Fibroblast of peridontal ligament (primary cell): ENCODE measurements at regions not wholly inside any gene's neighbourhood (a gene's known extent, or its start where the extent isn't known, plus 50 kb on each side); places are given as distances from the start of the nearest gene placed in this dataset.
"Not testable (repeated sequence)": the region's sequence is repeated elsewhere in the genome, so short reads cannot be mapped to it uniquely, and the experiment has no call there.

ENCODE experiments used
- DNase-seq: peaks from one replicate; pipeline ENCODE4 v3.0.0-alpha.2; 2010; ENCODE audit errors: extremely low read depth

- no peak for DNase-seq
Observed at GRCh38 chr4:23957465-23957864, 67.6 kb upstream of the PPARGC1A start.

- DNase-seq, result no peak
Observed at GRCh38 chr4:23956601-23957364, 66.9 kb upstream of the PPARGC1A start.

GRCh38 chr4:23952258-23952657 is 62.4 kb upstream of the PPARGC1A start:
- no peak for DNase-seq

DNA sequence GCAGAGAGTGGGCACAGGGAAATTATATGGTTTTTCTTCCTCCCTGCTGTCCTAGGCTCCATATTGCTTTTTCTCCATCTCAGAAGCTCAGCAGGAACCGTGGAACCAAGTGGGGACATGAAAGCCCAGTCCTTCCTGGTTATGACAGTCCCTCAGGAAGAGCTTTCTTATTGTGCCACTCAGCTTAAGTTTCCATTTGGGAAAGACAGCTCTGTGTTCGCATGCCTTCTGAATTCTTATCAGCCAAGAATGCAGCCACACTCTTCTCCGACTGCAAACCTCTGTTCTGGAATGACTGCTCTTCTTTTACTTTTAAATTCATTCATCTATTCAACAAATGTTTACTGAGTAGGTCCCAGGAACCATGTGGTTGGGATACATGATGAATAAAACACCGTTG is 58.0 kb upstream of the PPARGC1A start:
- DNase-seq, result no peak

- DNase-seq, result no peak
Observed at GRCh38 chr4:23946299-23946698, 56.5 kb upstream of the PPARGC1A start.

- peak; percentile 69 for DNase-seq
Observed at GRCh38 chr4:23945451-23946017, 55.7 kb upstream of the PPARGC1A start.

DNA sequence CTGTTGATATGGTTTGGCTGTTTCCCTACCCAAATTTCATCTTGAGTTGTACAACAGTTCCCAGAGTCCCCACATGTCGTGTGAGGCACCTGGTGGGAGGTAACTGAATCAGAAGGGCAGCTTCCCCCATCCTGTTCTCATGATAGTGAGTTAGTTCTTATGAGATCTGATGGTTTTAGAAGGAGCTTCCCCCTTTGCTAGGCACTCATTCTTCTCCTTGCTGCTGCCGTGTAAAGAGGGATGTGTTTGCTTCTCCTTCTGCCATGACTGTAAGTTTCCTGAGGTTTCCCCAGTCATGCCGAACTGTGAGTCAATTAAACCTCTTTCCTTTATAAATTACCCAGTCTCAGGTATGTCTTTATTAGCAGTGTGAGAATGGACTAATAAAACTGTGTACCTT is 54.7 kb upstream of the PPARGC1A start:
- DNase-seq, result not testable (repeated sequence)

DNA sequence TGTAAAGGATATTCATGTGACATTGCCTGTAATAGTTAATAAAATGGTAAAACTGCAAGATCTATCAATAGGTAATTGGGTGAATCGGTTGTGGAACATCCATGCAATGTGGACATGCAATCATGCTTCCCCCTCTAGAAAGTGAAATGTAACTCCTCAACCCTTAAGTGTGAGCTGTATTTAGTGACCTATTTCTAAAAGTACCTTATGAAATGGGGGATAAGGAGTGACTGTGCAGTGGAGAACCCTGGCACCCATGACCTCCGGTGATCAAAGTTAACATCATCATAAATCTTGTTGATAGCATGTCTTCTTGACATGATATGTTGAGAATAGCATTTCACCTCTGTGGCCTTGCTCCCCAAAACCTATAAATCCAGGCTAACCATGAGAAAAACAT is 53.6 kb upstream of the PPARGC1A start:
- DNase-seq, result no peak

- DNase-seq, result peak; percentile 30
Observed at GRCh38 chr4:23942471-23942870, 52.6 kb upstream of the PPARGC1A start.
